LNCAP (cell line): ENCODE measurements at regions not wholly inside any gene's neighbourhood (a gene's known extent, or its start where the extent isn't known, plus 50 kb on each side); places are given as distances from the start of the nearest gene placed in this dataset.

ENCODE experiments used
- CTCF ChIP-seq: fragments of 450-650 bp; IDR thresholded peaks from 2 replicates; pipeline ENCODE4 v1.5.1; 2017; ENCODE audit warnings: mild to moderate bottlenecking

GRCh38 chr10:62726638-62727037, 77.9 kb upstream of the ADO start:
- TF ChIP-seq CTCF = no peak

- TF ChIP-seq CTCF = no peak
These were observed 76.6 kb upstream of the ADO start for GRCh38 chr10:62727934-62728333.

GRCh38 chr10:62728479-62728878, 76.0 kb upstream of the ADO start:
- TF ChIP-seq CTCF = no peak

GRCh38 chr10:62732841-62733653, 71.5 kb upstream of the ADO start:
- no peak for TF ChIP-seq CTCF

- TF ChIP-seq CTCF = no peak
These were observed 70.7 kb upstream of the ADO start for GRCh38 chr10:62733654-62734293.

- no peak for TF ChIP-seq CTCF
These were observed 69.6 kb upstream of the ADO start for GRCh38 chr10:62734781-62735463.

GRCh38 chr10:62735464-62736167, 68.9 kb upstream of the ADO start:
- no peak for TF ChIP-seq CTCF
